ENCODE measurements at regions not wholly inside any gene's neighbourhood (a gene's known extent, or its start where the extent isn't known, plus 50 kb on each side); places are given as distances from the start of the nearest gene placed in this dataset.

DNA sequence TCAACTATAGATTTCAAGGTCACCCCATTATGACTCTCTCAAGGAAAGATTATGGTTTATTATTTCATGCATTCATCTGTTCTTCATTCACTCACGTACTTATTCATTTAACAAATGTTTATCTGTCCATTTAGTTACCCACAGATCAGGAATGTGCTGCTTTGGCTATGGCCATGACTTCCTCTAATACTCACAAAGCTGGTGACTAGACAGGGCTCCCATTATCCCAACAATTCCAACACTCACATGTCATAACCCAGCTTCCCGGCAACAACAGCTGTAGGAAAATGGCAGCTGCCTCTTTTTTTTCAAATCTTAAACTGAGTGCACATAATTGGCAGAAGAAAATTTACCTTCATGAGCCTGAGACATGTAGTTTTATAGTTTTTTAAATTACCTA, 190.8 kb upstream of the CCDC196 start:
- Histone ChIP-seq H3K9ac (ENCODE audit: insufficient read depth in 1 of 2, low read length in 2 of 2) (no peak overlapping the region), H3K27ac (ENCODE audit: low read depth in 1 of 2, low read length in 1 of 2) (no peak overlapping the region), H3K27me3 (ENCODE audit: control insufficient read depth in 3 of 3, insufficient read depth in 3 of 3, low read length in 2 of 3) (no peaks in the 10 kb centered on the region), H3K4me3 (no peak overlapping the region), H3K9me3 (ENCODE audit: control insufficient read depth in 4 of 4, insufficient read depth in 3 of 4, low read length in 3 of 4) (peaks cover 0 to 4% (median 0%) of the 10 kb centered on the region in 4 donors), H3K4me1 (ENCODE audit: control insufficient read depth in 5 of 5, insufficient read depth in 5 of 5, low read length in 5 of 5) (no peaks in the 10 kb centered on the region), H3K36me3 (ENCODE audit: control insufficient read depth in 4 of 4, insufficient read depth in 4 of 4, low read length in 4 of 4) (no peaks in the 10 kb centered on the region)
- 90 to 93% methylated on average over 2 of the region's 2 CpGs for WGBS, 2 donors
- DNase-seq = no peak
- TF ChIP-seq, protein P1, sequence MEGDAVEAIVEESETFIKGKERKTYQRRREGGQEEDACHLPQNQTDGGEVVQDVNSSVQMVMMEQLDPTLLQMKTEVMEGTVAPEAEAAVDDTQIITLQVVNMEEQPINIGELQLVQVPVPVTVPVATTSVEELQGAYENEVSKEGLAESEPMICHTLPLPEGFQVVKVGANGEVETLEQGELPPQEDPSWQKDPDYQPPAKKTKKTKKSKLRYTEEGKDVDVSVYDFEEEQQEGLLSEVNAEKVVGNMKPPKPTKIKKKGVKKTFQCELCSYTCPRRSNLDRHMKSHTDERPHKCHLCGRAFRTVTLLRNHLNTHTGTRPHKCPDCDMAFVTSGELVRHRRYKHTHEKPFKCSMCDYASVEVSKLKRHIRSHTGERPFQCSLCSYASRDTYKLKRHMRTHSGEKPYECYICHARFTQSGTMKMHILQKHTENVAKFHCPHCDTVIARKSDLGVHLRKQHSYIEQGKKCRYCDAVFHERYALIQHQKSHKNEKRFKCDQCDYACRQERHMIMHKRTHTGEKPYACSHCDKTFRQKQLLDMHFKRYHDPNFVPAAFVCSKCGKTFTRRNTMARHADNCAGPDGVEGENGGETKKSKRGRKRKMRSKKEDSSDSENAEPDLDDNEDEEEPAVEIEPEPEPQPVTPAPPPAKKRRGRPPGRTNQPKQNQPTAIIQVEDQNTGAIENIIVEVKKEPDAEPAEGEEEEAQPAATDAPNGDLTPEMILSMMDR (IDR thresholded peaks at IDR 0.05; ENCODE audit: control extremely low read depth, extremely low read depth) = no peak
- no peak for ATAC-seq (ENCODE audit: insufficient read depth, low FRiP score)

DNA sequence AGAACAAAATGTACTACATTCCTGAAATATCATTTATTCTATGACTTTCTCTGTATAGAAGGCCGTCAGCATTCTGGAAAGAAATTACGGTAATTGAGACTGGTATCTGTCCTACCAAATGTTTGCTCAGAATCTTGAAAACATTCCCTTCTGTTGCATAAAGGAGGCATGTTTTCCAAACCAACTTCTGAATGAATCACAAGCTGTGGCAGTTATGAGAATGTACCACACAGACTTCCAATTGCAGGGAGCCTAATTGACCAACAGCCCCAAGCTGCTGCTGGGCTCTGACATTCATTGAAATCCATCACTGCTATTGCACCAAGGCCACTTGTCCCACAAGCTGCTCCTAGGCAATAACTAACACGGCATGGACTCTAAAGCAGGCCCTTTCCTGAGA, 185.3 kb upstream of the CCDC196 start:
- Histone ChIP-seq H3K4me3 (no peak overlapping the region), H3K9ac (ENCODE audit: insufficient read depth in 1 of 2, low read length in 2 of 2) (no peak overlapping the region), H3K27ac (ENCODE audit: low read depth in 1 of 2, low read length in 1 of 2) (no peak overlapping the region), H3K9me3 (ENCODE audit: control insufficient read depth in 4 of 4, insufficient read depth in 3 of 4, low read length in 3 of 4) (peaks cover 0 to 3% (median 0%) of the 10 kb centered on the region in 4 donors), H3K36me3 (ENCODE audit: control insufficient read depth in 4 of 4, insufficient read depth in 4 of 4, low read length in 4 of 4) (no peaks in the 10 kb centered on the region), H3K27me3 (ENCODE audit: control insufficient read depth in 3 of 3, insufficient read depth in 3 of 3, low read length in 2 of 3) (no peaks in the 10 kb centered on the region), H3K4me1 (ENCODE audit: control insufficient read depth in 5 of 5, insufficient read depth in 5 of 5, low read length in 5 of 5) (no peaks in the 10 kb centered on the region)
- TF ChIP-seq, protein P1 (IDR thresholded peaks at IDR 0.05; ENCODE audit: control extremely low read depth, extremely low read depth) = no peak
- 84 to 87% methylated on average over 3 of the region's 3 CpGs for WGBS, 2 donors
- DNase-seq = no peak
- no peak for ATAC-seq (ENCODE audit: insufficient read depth, low FRiP score)

DNA sequence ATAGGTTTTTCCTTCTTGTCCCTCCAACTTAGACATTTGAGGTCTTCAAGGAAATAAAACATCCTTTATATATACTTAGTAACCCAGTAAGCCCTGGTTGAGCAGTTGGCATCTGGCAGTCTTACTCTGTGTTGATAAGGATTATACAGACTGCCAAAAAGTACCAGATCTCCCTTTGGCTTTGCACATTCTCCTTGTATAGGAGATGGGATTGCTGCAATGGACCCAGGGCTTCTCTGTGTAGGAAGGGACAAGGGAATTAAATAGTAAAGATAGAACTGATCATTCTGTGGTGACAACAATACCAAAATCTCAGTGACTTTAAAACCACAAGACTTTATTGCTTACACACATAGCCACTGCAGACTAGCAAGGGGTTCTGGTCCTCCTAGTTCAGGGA, 180.1 kb upstream of the CCDC196 start:
- Histone ChIP-seq H3K9me3 (ENCODE audit: control insufficient read depth in 4 of 4, insufficient read depth in 3 of 4, low read length in 3 of 4) (peaks cover 0 to 4% (median 0%) of the 10 kb centered on the region in 4 donors), H3K36me3 (ENCODE audit: control insufficient read depth in 4 of 4, insufficient read depth in 4 of 4, low read length in 4 of 4) (no peaks in the 10 kb centered on the region), H3K27ac (ENCODE audit: low read depth in 1 of 2, low read length in 1 of 2) (no peak overlapping the region), H3K4me3 (no peak overlapping the region), H3K4me1 (ENCODE audit: control insufficient read depth in 5 of 5, insufficient read depth in 5 of 5, low read length in 5 of 5) (peaks cover 0 to 4% (median 0%) of the 10 kb centered on the region in 5 donors), H3K9ac (ENCODE audit: insufficient read depth in 1 of 2, low read length in 2 of 2) (no peak overlapping the region), H3K27me3 (ENCODE audit: control insufficient read depth in 3 of 3, insufficient read depth in 3 of 3, low read length in 2 of 3) (no peaks in the 10 kb centered on the region)
- DNase-seq (no peak), ATAC-seq (ENCODE audit: insufficient read depth, low FRiP score) (no peak)
- TF ChIP-seq, protein P1 (IDR thresholded peaks at IDR 0.05; ENCODE audit: control extremely low read depth, extremely low read depth) = no peak

DNA sequence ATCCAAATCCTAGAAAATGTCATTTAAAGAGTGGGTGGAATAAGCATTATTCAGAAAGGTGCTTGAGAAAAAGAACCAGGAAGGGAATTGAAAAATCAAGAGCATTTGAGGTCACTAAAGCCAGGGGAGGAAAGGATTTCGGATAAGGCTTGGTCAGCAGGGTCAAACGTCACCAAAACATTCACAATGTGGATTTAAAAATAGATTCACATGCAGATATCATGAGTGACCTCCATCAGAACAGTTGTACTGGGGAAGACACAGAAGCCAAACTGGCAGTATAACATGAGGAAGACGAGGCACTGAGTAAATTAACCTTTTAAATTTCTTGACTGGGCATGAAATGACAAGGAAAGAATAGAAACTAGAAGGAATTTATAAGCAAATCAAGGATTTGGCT, 175.1 kb upstream of the CCDC196 start:
- H3K27me3 ChIP-seq (ENCODE audit: control insufficient read depth in 3 of 3, insufficient read depth in 3 of 3, low read length in 2 of 3) = no peaks in the 10 kb centered on the region
- H3K36me3 ChIP-seq (ENCODE audit: control insufficient read depth in 4 of 4, insufficient read depth in 4 of 4, low read length in 4 of 4) = no peaks in the 10 kb centered on the region
- 72 to 75% methylated on average over 3 of the region's 3 CpGs for WGBS, 2 donors
- H3K9ac ChIP-seq (ENCODE audit: insufficient read depth in 1 of 2, low read length in 2 of 2) = no peak overlapping the region
- DNase-seq = no peak
- no peak overlapping the region for H3K4me3 ChIP-seq
- no peak for ATAC-seq (ENCODE audit: insufficient read depth, low FRiP score)
- H3K27ac ChIP-seq (ENCODE audit: low read depth in 1 of 2, low read length in 1 of 2) = no peak overlapping the region
- peaks cover 0 to 5% (median 0%) of the 10 kb centered on the region in 5 donors for H3K4me1 ChIP-seq (ENCODE audit: control insufficient read depth in 5 of 5, insufficient read depth in 5 of 5, low read length in 5 of 5)
- TF ChIP-seq, protein P1 (IDR thresholded peaks at IDR 0.05; ENCODE audit: control extremely low read depth, extremely low read depth) = no peak
- peaks cover 0 to 6% (median 0%) of the 10 kb centered on the region in 4 donors for H3K9me3 ChIP-seq (ENCODE audit: control insufficient read depth in 4 of 4, insufficient read depth in 3 of 4, low read length in 3 of 4)
